HG03378 (cell line): ENCODE measurements at regions not wholly inside any gene's neighbourhood (a gene's known extent, or its start where the extent isn't known, plus 50 kb on each side); places are given as distances from the start of the nearest gene placed in this dataset.

Experiments used
- ATAC-seq: cut with Tn5 transposase; IDR thresholded peaks from one replicate; pipeline ENCODE4 v1.9.1; 2021; ENCODE audit warnings: mild to moderate bottlenecking, moderate library complexity; ENCODE audit not compliant: unreplicated experiment

GRCh38 chr13:47638627-47639026 lies 362.4 kb downstream of the SUCLA2 start:
- ATAC-seq = no peak

- ATAC-seq = no peak
Measured at GRCh38 chr13:47632311-47632710, 368.8 kb downstream of the SUCLA2 start.

- ATAC-seq = no peak
Measured at GRCh38 chr13:47628666-47629065, 372.4 kb downstream of the SUCLA2 start.

- ATAC-seq = no peak
Measured at GRCh38 chr13:47623862-47624261, 377.2 kb downstream of the SUCLA2 start.

- no peak for ATAC-seq
Measured at GRCh38 chr13:47621931-47622330, 379.1 kb downstream of the SUCLA2 start.

- ATAC-seq = no peak
Measured at GRCh38 chr13:47611664-47612288, 389.3 kb downstream of the SUCLA2 start.

- ATAC-seq = no peak
Measured at GRCh38 chr13:47610687-47611086, 390.4 kb downstream of the SUCLA2 start.

GRCh38 chr13:47603365-47603764 lies 397.7 kb downstream of the SUCLA2 start:
- no peak for ATAC-seq

- no peak for ATAC-seq
Measured at GRCh38 chr13:47598340-47598911, 402.6 kb downstream of the SUCLA2 start.

- ATAC-seq = no peak
Measured at GRCh38 chr13:47594833-47595232, 406.2 kb downstream of the SUCLA2 start.

- ATAC-seq = no peak
Measured at GRCh38 chr13:47592256-47592655, 408.8 kb downstream of the SUCLA2 start.

GRCh38 chr13:47588676-47589075 lies 412.4 kb downstream of the SUCLA2 start:
- no peak for ATAC-seq

GRCh38 chr13:47572375-47572774 lies 428.7 kb downstream of the SUCLA2 start:
- ATAC-seq = no peak

GRCh38 chr13:47564041-47564440 lies 437.0 kb downstream of the SUCLA2 start:
- ATAC-seq = no peak

GRCh38 chr13:47556703-47557102 lies 444.4 kb downstream of the SUCLA2 start:
- ATAC-seq = no peak

- ATAC-seq = no peak
Measured at GRCh38 chr13:47555235-47555634, 445.8 kb downstream of the SUCLA2 start.

- no peak for ATAC-seq
Measured at GRCh38 chr13:47553329-47553977, 447.6 kb downstream of the SUCLA2 start.

- ATAC-seq = no peak
Measured at GRCh38 chr13:47549219-47549752, 451.8 kb downstream of the SUCLA2 start.

- no peak for ATAC-seq
Measured at GRCh38 chr13:47548294-47548840, 452.7 kb downstream of the SUCLA2 start.

- no peak for ATAC-seq
Measured at GRCh38 chr13:47546391-47547225, 454.5 kb downstream of the SUCLA2 start.
